Vagina (tissue), 2 donors: ENCODE measurements at regions not wholly inside any gene's neighbourhood (a gene's known extent, or its start where the extent isn't known, plus 50 kb on each side); places are given as distances from the start of the nearest gene placed in this dataset.

ENCODE experiments used
- CTCF ChIP-seq, 3 experiments: fragments of 450-650 bp in 2 of 3; fragments of 200-600 bp in 1 of 3; sonication (generic) in 1 of 3; IDR thresholded peaks; one replicate each; pipeline ENCODE4 v1.5.1; 2017 to 2019; ENCODE audit warnings: antibody characterized with exemption in 3 of 3, mild to moderate bottlenecking in 2 of 3, moderate library complexity in 2 of 3
- POLR2A ChIP-seq, 2 donors: fragments of 450-650 bp; IDR thresholded peaks; one replicate each; pipeline ENCODE4 v1.6.1; 2017; ENCODE audit warnings: antibody characterized with exemption in 2 of 2, mild to moderate bottlenecking in 2 of 2, moderate library complexity in 2 of 2
- POLR2AphosphoS5 ChIP-seq, 2 donors: sonication (generic); formaldehyde crosslinking; IDR thresholded peaks; one replicate each; pipeline ENCODE4 v1.9.0; 2017; ENCODE audit warnings: antibody characterized with exemption in 2 of 2, mild to moderate bottlenecking in 2 of 2, low read depth in 1 of 2; ENCODE audit not compliant: insufficient read depth in 1 of 2

GRCh38 chr9:126147186-126147935, 179.3 kb upstream of the MVB12B start:
- no peak for TF ChIP-seq CTCF (IDR thresholded peaks at IDR 0.05)
- TF ChIP-seq POLR2A (IDR thresholded peaks at IDR 0.05), result no peak
- TF ChIP-seq POLR2AphosphoS5 (IDR thresholded peaks at IDR 0.05; ENCODE audit: insufficient read depth in 1 of 2, low read depth in 1 of 2), result no peak
